Calu3 (cell line): ENCODE measurements at regions not wholly inside any gene's neighbourhood (a gene's known extent, or its start where the extent isn't known, plus 50 kb on each side); places are given as distances from the start of the nearest gene placed in this dataset.
A peak's percentile ranks its signal among the peaks of the same experiment; 100 is the strongest.

Experiments used
- BruUV-seq: library from RNA; stranded (reverse); fragments of 400-500 nt; replicated peaks from 2 replicates; lab custom pipeline; 2021; lab: Mats Ljungman, UMichigan
- CTCF ChIA-PET: fragments of 300-600 bp; sonication (Branson Sonifier 250); formaldehyde crosslinking; loops from one replicate; lab custom pipeline; 2022; ENCODE audit warnings: antibody characterized with exemption; lab: Charles Lee
- DNase-seq: peaks from one replicate; pipeline ENCODE4 v3.0.0; 2022
- H3K27ac Mint-ChIP-seq: one replicate; pipeline ENCODE4 v1.8.0; 2022; ENCODE audit warnings: mixed read lengths; ENCODE audit not compliant: unreplicated experiment
- H3K27me3 Mint-ChIP-seq: one replicate; pipeline ENCODE4 v1.8.0; 2022; ENCODE audit warnings: mixed read lengths; ENCODE audit not compliant: unreplicated experiment
- H3K36me3 Mint-ChIP-seq: one replicate; pipeline ENCODE4 v1.8.0; 2022; ENCODE audit warnings: mild to moderate bottlenecking, moderate library complexity, mixed read lengths; ENCODE audit not compliant: insufficient read depth, unreplicated experiment
- H3K4me1 Mint-ChIP-seq: one replicate; pipeline ENCODE4 v1.8.0; 2022; ENCODE audit warnings: mild to moderate bottlenecking, low read depth, mixed read lengths; ENCODE audit not compliant: unreplicated experiment
- H3K4me3 Mint-ChIP-seq: one replicate; pipeline ENCODE4 v1.8.0; 2022; ENCODE audit warnings: mild to moderate bottlenecking, low read depth, moderate library complexity, mixed read lengths; ENCODE audit not compliant: unreplicated experiment
- H3K9me3 Mint-ChIP-seq: one replicate; pipeline ENCODE4 v1.8.0; 2022; ENCODE audit warnings: low read depth, mixed read lengths; ENCODE audit not compliant: unreplicated experiment
- CTCF ChIP-seq: fragments of 200-600 bp; IDR thresholded peaks from one replicate; pipeline ENCODE4 v1.8.0; 2022; ENCODE audit warnings: antibody characterized with exemption; ENCODE audit not compliant: unreplicated experiment
- intact Hi-C: fragments of 100-400 bp; cut with micrococcal nuclease; formaldehyde crosslinking; loops from one replicate; pipeline ENCODE4 v1.10.0; 2022; ENCODE audit not compliant: unreplicated experiment

- no TSS peak for BruUV-seq
- Mint-ChIP-seq H3K27me3 (no peaks in the 10 kb centered on the region), H3K4me3 (no peak overlapping the region), H3K27ac (no peak overlapping the region), H3K36me3 (no peaks in the 10 kb centered on the region), H3K4me1 (peaks cover 42% of the 10 kb centered on the region), H3K9me3 (peaks cover 2% of the 10 kb centered on the region)
- DNase-seq, result no peak
- intact Hi-C loops, result no loop called here
- TF ChIP-seq CTCF, result no peak
- CTCF ChIA-PET, result interaction anchor here (0.7 kb wide), 1 partner anchor 1456 kb away, joined by 5 read pairs; no protein-coding TSS in a partner anchor
These were observed 56.3 kb downstream of the MAGEF1 start for GRCh38 chr3:184655597-184655996.

GRCh38 chr3:184654375-184654774 is 57.5 kb downstream of the MAGEF1 start:
- no peak for DNase-seq
- H3K9me3 Mint-ChIP-seq, result peaks cover 2% of the 10 kb centered on the region
- intact Hi-C loops, result no loop called here
- CTCF ChIA-PET, result no interaction called here
- BruUV-seq, result no TSS peak
- no peak for TF ChIP-seq CTCF
- H3K27me3 Mint-ChIP-seq, result no peaks in the 10 kb centered on the region
- H3K27ac Mint-ChIP-seq, result no peak overlapping the region
- H3K4me3 Mint-ChIP-seq, result no peak overlapping the region
- H3K4me1 Mint-ChIP-seq, result peaks cover 30% of the 10 kb centered on the region
- no peaks in the 10 kb centered on the region for H3K36me3 Mint-ChIP-seq

- BruUV-seq, result no TSS peak
These were observed 59.4 kb downstream of the MAGEF1 start for GRCh38 chr3:184652465-184652864.

GRCh38 chr3:184651904-184652303 is 60.0 kb downstream of the MAGEF1 start:
- H3K27ac Mint-ChIP-seq, result peak overlapping the region; percentile 73
- H3K4me3 Mint-ChIP-seq, result peak overlapping the region; percentile 13
- CTCF ChIA-PET, result interaction anchor here (0.6 to 2.1 kb wide), 4 partner anchors 10 to 90 kb away, joined by 3 to 9 read pairs (median 4); partner anchors contain the start of gene EPHB3
- BruUV-seq, result no TSS peak
- H3K27me3 Mint-ChIP-seq, result no peaks in the 10 kb centered on the region
- H3K36me3 Mint-ChIP-seq, result no peaks in the 10 kb centered on the region
- H3K4me1 Mint-ChIP-seq, result peaks cover 18% of the 10 kb centered on the region
- intact Hi-C loops, result no loop called here
- peak; percentile 67 for DNase-seq
- no peak for TF ChIP-seq CTCF
- H3K9me3 Mint-ChIP-seq, result peaks cover 2% of the 10 kb centered on the region

More at GRCh38 chr3:184652465-184652864, 59.4 kb downstream of the MAGEF1 start:
- peaks cover 18% of the 10 kb centered on the region for H3K4me1 Mint-ChIP-seq
- H3K27me3 Mint-ChIP-seq, result no peaks in the 10 kb centered on the region
- peak overlapping the region; percentile 73 for H3K27ac Mint-ChIP-seq
- peaks cover 2% of the 10 kb centered on the region for H3K9me3 Mint-ChIP-seq
- CTCF ChIA-PET, result interaction anchor here (0.6 to 2.1 kb wide), 4 partner anchors 10 to 91 kb away, joined by 4 to 9 read pairs (median 4); partner anchors contain the start of gene EPHB3
- H3K4me3 Mint-ChIP-seq, result peak overlapping the region; percentile 13
- no peaks in the 10 kb centered on the region for H3K36me3 Mint-ChIP-seq
- peak; percentile 45 for DNase-seq
- intact Hi-C loops, result no loop called here
- TF ChIP-seq CTCF, result no peak
